ENCODE measurements at regions not wholly inside any gene's neighbourhood (a gene's known extent, or its start where the extent isn't known, plus 50 kb on each side); places are given as distances from the start of the nearest gene placed in this dataset.
A peak's percentile ranks its signal among the peaks of the same experiment; 100 is the strongest.

DNA sequence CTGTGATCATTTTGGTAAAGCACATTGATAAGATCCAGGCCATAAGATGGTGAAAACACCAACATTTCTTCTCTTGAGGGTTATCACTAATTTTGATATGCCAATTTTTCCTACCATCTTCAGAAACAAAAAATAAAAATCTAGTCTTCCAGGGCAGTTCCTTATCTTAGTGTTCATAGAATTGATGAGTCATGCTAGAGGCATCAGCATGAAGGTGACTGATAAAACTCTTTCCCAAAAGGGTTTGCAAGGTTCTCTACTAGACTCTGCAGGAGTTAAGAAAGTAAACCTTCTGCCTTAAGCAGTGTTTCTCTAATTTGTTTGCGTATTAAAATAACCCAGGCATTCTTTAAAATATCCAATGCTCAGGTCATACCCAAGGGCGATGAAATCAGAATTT is 483.1 kb upstream of the CNTNAP2 start:
- H3K4me3 ChIP-seq (ENCODE audit: low read length), result no peak overlapping the region
- TF ChIP-seq POLR2AphosphoS5 (IDR thresholded peaks at IDR 0.05), result no peak
- no peak for TF ChIP-seq TAF1 (IDR thresholded peaks at IDR 0.05; ENCODE audit: low read depth)
- no peak for TF ChIP-seq MXI1 (conservative IDR thresholded peaks at IDR 0.05; ENCODE audit: poor library complexity, severe bottlenecking)
- TF ChIP-seq REST (IDR thresholded peaks at IDR 0.05; ENCODE audit: borderline replicate concordance), result no peak
- no peak for TF ChIP-seq EP300 (conservative IDR thresholded peaks at IDR 0.05; ENCODE audit: poor library complexity, severe bottlenecking)
- no peak for TF ChIP-seq SMC3 (conservative IDR thresholded peaks at IDR 0.05; ENCODE audit: poor library complexity)
- no peak for TF ChIP-seq RAD21 (conservative IDR thresholded peaks at IDR 0.05)
- TF ChIP-seq, protein P1, sequence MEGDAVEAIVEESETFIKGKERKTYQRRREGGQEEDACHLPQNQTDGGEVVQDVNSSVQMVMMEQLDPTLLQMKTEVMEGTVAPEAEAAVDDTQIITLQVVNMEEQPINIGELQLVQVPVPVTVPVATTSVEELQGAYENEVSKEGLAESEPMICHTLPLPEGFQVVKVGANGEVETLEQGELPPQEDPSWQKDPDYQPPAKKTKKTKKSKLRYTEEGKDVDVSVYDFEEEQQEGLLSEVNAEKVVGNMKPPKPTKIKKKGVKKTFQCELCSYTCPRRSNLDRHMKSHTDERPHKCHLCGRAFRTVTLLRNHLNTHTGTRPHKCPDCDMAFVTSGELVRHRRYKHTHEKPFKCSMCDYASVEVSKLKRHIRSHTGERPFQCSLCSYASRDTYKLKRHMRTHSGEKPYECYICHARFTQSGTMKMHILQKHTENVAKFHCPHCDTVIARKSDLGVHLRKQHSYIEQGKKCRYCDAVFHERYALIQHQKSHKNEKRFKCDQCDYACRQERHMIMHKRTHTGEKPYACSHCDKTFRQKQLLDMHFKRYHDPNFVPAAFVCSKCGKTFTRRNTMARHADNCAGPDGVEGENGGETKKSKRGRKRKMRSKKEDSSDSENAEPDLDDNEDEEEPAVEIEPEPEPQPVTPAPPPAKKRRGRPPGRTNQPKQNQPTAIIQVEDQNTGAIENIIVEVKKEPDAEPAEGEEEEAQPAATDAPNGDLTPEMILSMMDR (IDR thresholded peaks at IDR 0.05; ENCODE audit: poor library complexity, severe bottlenecking), result no peak
- no peak for TF ChIP-seq EZH2 (IDR thresholded peaks at IDR 0.05; ENCODE audit: borderline replicate concordance, insufficient read depth, low read length, poor library complexity, severe bottlenecking)
- H3K9me3 ChIP-seq (ENCODE audit: low read length), result no peaks in the 10 kb centered on the region
- H3K9ac ChIP-seq (ENCODE audit: low read length), result no peak overlapping the region
- H2AFZ ChIP-seq (ENCODE audit: low read depth, low read length), result no peak overlapping the region
- H3K27ac ChIP-seq (ENCODE audit: low read length), result no peak overlapping the region
- H4K20me1 ChIP-seq (ENCODE audit: insufficient read depth), result no peaks in the 10 kb centered on the region
- H3K9me2 ChIP-seq (ENCODE audit: insufficient read depth, low read length), result no peaks in the 10 kb centered on the region
- H3K79me2 ChIP-seq (replicated peaks; ENCODE audit: insufficient read depth, low read length), result no peaks in the 10 kb centered on the region
- H3F3A ChIP-seq (ENCODE audit: insufficient read depth, low read length, poor library complexity, severe bottlenecking), result no peaks in the 10 kb centered on the region
- H3K36me3 ChIP-seq (ENCODE audit: insufficient read depth, low read length), result no peaks in the 10 kb centered on the region
- no peak overlapping the region for H3K4me2 ChIP-seq (ENCODE audit: low read length)
- H3K27me3 ChIP-seq (ENCODE audit: insufficient read depth, low read depth, low read length), result no peaks in the 10 kb centered on the region

GRCh38 chr7:145624618-145625017 is 492.0 kb upstream of the CNTNAP2 start:
- TF ChIP-seq POLR2AphosphoS5 (IDR thresholded peaks at IDR 0.05) (peak; percentile 39), TAF1 (IDR thresholded peaks at IDR 0.05; ENCODE audit: low read depth) (no peak), EP300 (conservative IDR thresholded peaks at IDR 0.05; ENCODE audit: poor library complexity, severe bottlenecking) (peak; percentile 90)
- no peaks in the 10 kb centered on the region for H3K36me3 ChIP-seq (ENCODE audit: insufficient read depth, low read length)

DNA sequence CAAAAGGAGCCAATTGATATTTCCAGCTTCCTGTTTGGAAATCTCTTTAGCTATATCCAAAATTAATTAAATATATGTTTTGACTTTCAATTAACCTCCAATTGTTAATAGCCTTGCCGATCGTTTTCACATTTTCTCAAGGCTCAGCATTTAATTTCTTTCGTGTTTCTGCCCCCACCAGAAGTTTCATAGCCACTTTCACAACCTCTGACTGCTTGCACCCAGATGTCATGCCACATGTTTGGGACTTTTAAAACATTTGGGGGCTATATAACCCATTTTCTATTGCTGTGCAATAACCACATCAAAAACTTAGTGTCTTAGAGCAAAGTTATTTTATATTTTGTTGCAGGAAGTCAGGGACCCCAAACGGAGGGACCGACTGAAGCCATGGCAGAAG is 510.6 kb upstream of the CNTNAP2 start:
- no peaks in the 10 kb centered on the region for H3K9me3 ChIP-seq (ENCODE audit: low read length)
- no peak overlapping the region for H2AFZ ChIP-seq (ENCODE audit: low read depth, low read length)

More at GRCh38 chr7:145624618-145625017, 492.0 kb upstream of the CNTNAP2 start:
- no peaks in the 10 kb centered on the region for H3K79me2 ChIP-seq (replicated peaks; ENCODE audit: insufficient read depth, low read length)
- no peaks in the 10 kb centered on the region for H3K9me3 ChIP-seq (ENCODE audit: low read length)
- H4K20me1 ChIP-seq (ENCODE audit: insufficient read depth), result no peaks in the 10 kb centered on the region
- no peaks in the 10 kb centered on the region for H3K27me3 ChIP-seq (ENCODE audit: insufficient read depth, low read depth, low read length)
- no peak overlapping the region for H3K4me2 ChIP-seq (ENCODE audit: low read length)
- no peak overlapping the region for H3K4me3 ChIP-seq (ENCODE audit: low read length)
- no peak overlapping the region for H3K27ac ChIP-seq (ENCODE audit: low read length)
- no peak overlapping the region for H2AFZ ChIP-seq (ENCODE audit: low read depth, low read length)
- H3F3A ChIP-seq (ENCODE audit: insufficient read depth, low read length, poor library complexity, severe bottlenecking), result no peaks in the 10 kb centered on the region
- no peaks in the 10 kb centered on the region for H3K9me2 ChIP-seq (ENCODE audit: insufficient read depth, low read length)
- H3K9ac ChIP-seq (ENCODE audit: low read length), result no peak overlapping the region

More for the DNA sequence above, 510.6 kb upstream of the CNTNAP2 start:
- Histone ChIP-seq H3K27me3 (ENCODE audit: insufficient read depth, low read depth, low read length) (no peaks in the 10 kb centered on the region), H3K27ac (ENCODE audit: low read length) (no peak overlapping the region), H3K4me2 (ENCODE audit: low read length) (no peak overlapping the region), H3K9me2 (ENCODE audit: insufficient read depth, low read length) (no peaks in the 10 kb centered on the region), H3K79me2 (replicated peaks; ENCODE audit: insufficient read depth, low read length) (no peaks in the 10 kb centered on the region), H3K4me3 (ENCODE audit: low read length) (no peak overlapping the region), H4K20me1 (ENCODE audit: insufficient read depth) (no peaks in the 10 kb centered on the region), H3K9ac (ENCODE audit: low read length) (no peak overlapping the region), H3F3A (ENCODE audit: insufficient read depth, low read length, poor library complexity, severe bottlenecking) (no peaks in the 10 kb centered on the region), H3K36me3 (ENCODE audit: insufficient read depth, low read length) (no peaks in the 10 kb centered on the region)
- no peak for TF ChIP-seq REST (IDR thresholded peaks at IDR 0.05; ENCODE audit: borderline replicate concordance)
- TF ChIP-seq SMC3 (conservative IDR thresholded peaks at IDR 0.05; ENCODE audit: poor library complexity), result no peak

All from neural cell (in vitro differentiated cells).